Smooth muscle cell (in vitro differentiated cells): ENCODE measurements at regions not wholly inside any gene's neighbourhood (a gene's known extent, or its start where the extent isn't known, plus 50 kb on each side); places are given as distances from the start of the nearest gene placed in this dataset.

Experiments
- DNase-seq: peaks from one replicate; lab custom pipeline; 2025; ENCODE audit not compliant: unreplicated experiment; lab: John Stamatoyannopoulos, UW
- H2AFZ ChIP-seq: fragments of 200-600 bp; sonication (generic); 2 replicates; pipeline ENCODE4 v1.6.0; 2016; ENCODE audit warnings: antibody characterized with exemption, low read depth, mild to moderate bottlenecking
- H3F3A ChIP-seq: fragments of 200-600 bp; sonication (generic); 2 replicates; pipeline ENCODE4 v1.6.0; 2017; ENCODE audit warnings: antibody characterized with exemption, low read depth
- H3K27ac ChIP-seq: fragments of 200-600 bp; sonication (generic); 2 replicates; pipeline ENCODE4 v1.5.1; 2016; ENCODE audit warnings: low read depth, mild to moderate bottlenecking
- H3K27me3 ChIP-seq: fragments of 200-600 bp; sonication (generic); 2 replicates; pipeline ENCODE4 v1.6.1; 2016; ENCODE audit warnings: low read depth, mild to moderate bottlenecking
- H3K36me3 ChIP-seq: fragments of 200-600 bp; sonication (generic); 2 replicates; pipeline ENCODE4 v1.5.1; 2016; ENCODE audit warnings: low read depth
- H3K4me1 ChIP-seq: fragments of 200-600 bp; sonication (generic); 2 replicates; pipeline ENCODE4 v1.5.1; 2016; ENCODE audit warnings: low read depth
- H3K4me2 ChIP-seq: fragments of 200-600 bp; sonication (generic); 2 replicates; pipeline ENCODE4 v1.6.0; 2016; ENCODE audit warnings: mild to moderate bottlenecking
- H3K4me3 ChIP-seq: fragments of 200-600 bp; sonication (generic); 2 replicates; pipeline ENCODE4 v1.5.1; 2016; ENCODE audit warnings: mild to moderate bottlenecking
- H3K79me2 ChIP-seq: fragments of 200-600 bp; sonication (generic); 2 replicates; pipeline ENCODE4 v1.6.0; 2016; ENCODE audit warnings: low read depth, mild to moderate bottlenecking
- H3K9ac ChIP-seq: fragments of 200-600 bp; sonication (generic); 2 replicates; pipeline ENCODE4 v1.6.0; 2016; ENCODE audit warnings: low read depth
- H3K9me3 ChIP-seq: fragments of 200-600 bp; sonication (generic); replicated peaks from 2 replicates; pipeline ENCODE4 v1.5.1; 2016; ENCODE audit warnings: low read depth
- H4K20me1 ChIP-seq: fragments of 200-600 bp; sonication (generic); 2 replicates; pipeline ENCODE4 v1.6.0; 2016; ENCODE audit warnings: low read depth
- CTCF ChIP-seq: fragments of 200-600 bp; sonication (generic); IDR thresholded peaks from 2 replicates; pipeline ENCODE4 v1.5.1; 2017; ENCODE audit warnings: borderline replicate concordance, mild to moderate bottlenecking, antibody characterized with exemption; ENCODE audit not compliant: insufficient read depth, poor library complexity, severe bottlenecking
- WGBS: methylation state at CpG from one replicate; pipeline ENCODE4 v1.1.7; 2016; ENCODE audit warnings: low lambda C conversion rate; 5-methylcytosine and 5-hydroxymethylcytosine counted together

DNA sequence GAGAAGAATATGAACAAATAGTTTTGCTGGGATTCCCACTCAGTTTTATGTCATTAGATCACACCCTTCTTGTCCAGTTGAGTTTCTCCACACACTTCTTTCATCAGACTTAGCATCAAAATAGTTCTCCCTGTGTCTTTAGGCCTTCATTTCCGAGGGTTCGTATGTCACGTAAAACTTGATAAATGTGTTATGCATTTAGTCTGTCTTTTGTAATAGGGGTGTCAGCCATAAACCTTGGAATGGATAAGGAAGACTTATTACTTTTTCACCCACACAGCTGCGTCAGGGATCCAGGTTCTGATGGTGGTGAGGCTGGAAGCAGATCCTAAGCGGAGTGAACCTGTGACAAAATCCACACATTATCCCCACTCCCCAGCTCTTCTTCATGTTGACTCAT is 246.8 kb downstream of the CD83 start:
- no peak overlapping the region for H3K9ac ChIP-seq
- H3K4me1 ChIP-seq: no peaks in the 10 kb centered on the region
- no peak overlapping the region for H3K27ac ChIP-seq
- H3K36me3 ChIP-seq: no peaks in the 10 kb centered on the region
- no peaks in the 10 kb centered on the region for H3K9me3 ChIP-seq
- H3K79me2 ChIP-seq: no peaks in the 10 kb centered on the region
- no peak for TF ChIP-seq CTCF
- H3F3A ChIP-seq: no peaks in the 10 kb centered on the region
- no peaks in the 10 kb centered on the region for H3K27me3 ChIP-seq
- DNase-seq: no peak
- H2AFZ ChIP-seq: no peak overlapping the region
- 78% methylated on average over 5 of the region's 5 CpGs for WGBS
- no peak overlapping the region for H3K4me2 ChIP-seq
- H3K4me3 ChIP-seq: no peak overlapping the region
- no peaks in the 10 kb centered on the region for H4K20me1 ChIP-seq

DNA sequence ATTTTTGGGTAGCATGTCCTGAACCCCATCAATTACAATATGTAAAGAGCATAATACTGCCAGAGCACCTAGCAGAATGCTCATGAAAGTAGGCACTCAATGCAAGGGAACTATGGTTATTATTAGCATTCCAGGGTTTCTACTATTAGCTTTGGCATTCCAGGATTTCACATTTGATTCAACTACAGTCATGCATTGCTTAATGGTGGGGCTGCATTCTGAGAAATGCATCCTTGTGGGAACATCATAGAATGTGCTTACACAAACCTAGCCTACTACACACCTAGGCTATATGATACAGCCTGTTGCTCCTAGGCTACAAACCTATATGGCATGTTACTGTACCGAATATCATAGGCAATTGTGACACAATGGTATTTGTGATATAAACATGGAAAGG is 247.8 kb downstream of the CD83 start:
- H4K20me1 ChIP-seq: no peaks in the 10 kb centered on the region
- no peak overlapping the region for H3K4me3 ChIP-seq
- no peaks in the 10 kb centered on the region for H3F3A ChIP-seq
- no peak overlapping the region for H2AFZ ChIP-seq
- H3K36me3 ChIP-seq: no peaks in the 10 kb centered on the region
- no peak for DNase-seq
- no peak overlapping the region for H3K4me2 ChIP-seq
- no peak for TF ChIP-seq CTCF
- WGBS: 93% methylated on average over 1 of the region's 1 CpG
- no peak overlapping the region for H3K27ac ChIP-seq
- no peak overlapping the region for H3K9ac ChIP-seq
- H3K79me2 ChIP-seq: no peaks in the 10 kb centered on the region
- no peaks in the 10 kb centered on the region for H3K27me3 ChIP-seq
- H3K9me3 ChIP-seq: no peaks in the 10 kb centered on the region
- no peaks in the 10 kb centered on the region for H3K4me1 ChIP-seq

- H3K4me2 ChIP-seq: no peak overlapping the region
- H3K9me3 ChIP-seq: no peaks in the 10 kb centered on the region
- no peaks in the 10 kb centered on the region for H3K79me2 ChIP-seq
- no peaks in the 10 kb centered on the region for H3K36me3 ChIP-seq
- WGBS: 97% methylated on average over 4 of the region's 4 CpGs
- no peak for TF ChIP-seq CTCF
- no peak overlapping the region for H3K27ac ChIP-seq
- DNase-seq: no peak
- H2AFZ ChIP-seq: no peak overlapping the region
- no peaks in the 10 kb centered on the region for H3F3A ChIP-seq
- no peaks in the 10 kb centered on the region for H3K4me1 ChIP-seq
- H3K27me3 ChIP-seq: no peaks in the 10 kb centered on the region
- H4K20me1 ChIP-seq: no peaks in the 10 kb centered on the region
- no peak overlapping the region for H3K4me3 ChIP-seq
- H3K9ac ChIP-seq: no peak overlapping the region
Measured at GRCh38 chr6:14366315-14366714, 248.7 kb downstream of the CD83 start.

DNA sequence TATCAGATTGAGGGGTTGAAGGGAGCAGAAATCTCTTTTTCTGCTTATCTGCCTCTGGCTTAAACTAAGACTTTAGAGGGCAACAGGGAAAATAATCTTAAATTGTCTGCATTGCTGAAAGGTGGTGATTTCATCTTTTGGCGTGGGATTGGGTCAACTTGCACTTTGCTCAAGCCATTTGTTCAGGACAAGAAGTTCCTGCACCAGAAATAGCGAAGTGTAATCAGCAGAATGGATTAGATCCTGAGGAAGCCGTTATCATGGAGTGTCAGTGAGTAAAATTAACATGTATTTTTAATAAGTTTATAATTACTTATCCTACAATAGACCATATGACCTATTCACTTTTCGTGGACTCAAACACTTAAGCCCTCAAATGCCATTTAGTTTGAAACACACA is 249.3 kb downstream of the CD83 start:
- no peaks in the 10 kb centered on the region for H3K36me3 ChIP-seq
- no peak for DNase-seq
- 92% methylated on average over 4 of the region's 4 CpGs for WGBS
- no peak for TF ChIP-seq CTCF
- no peaks in the 10 kb centered on the region for H3K9me3 ChIP-seq
- H3K27me3 ChIP-seq: no peaks in the 10 kb centered on the region
- no peaks in the 10 kb centered on the region for H4K20me1 ChIP-seq
- no peak overlapping the region for H2AFZ ChIP-seq
- H3F3A ChIP-seq: no peaks in the 10 kb centered on the region
- H3K4me1 ChIP-seq: no peaks in the 10 kb centered on the region
- H3K4me3 ChIP-seq: no peak overlapping the region
- no peak overlapping the region for H3K9ac ChIP-seq
- no peak overlapping the region for H3K27ac ChIP-seq
- H3K4me2 ChIP-seq: no peak overlapping the region
- no peaks in the 10 kb centered on the region for H3K79me2 ChIP-seq
